ENCODE measurements at regions not wholly inside any gene's neighbourhood (a gene's known extent, or its start where the extent isn't known, plus 50 kb on each side); places are given as distances from the start of the nearest gene placed in this dataset.

DNA sequence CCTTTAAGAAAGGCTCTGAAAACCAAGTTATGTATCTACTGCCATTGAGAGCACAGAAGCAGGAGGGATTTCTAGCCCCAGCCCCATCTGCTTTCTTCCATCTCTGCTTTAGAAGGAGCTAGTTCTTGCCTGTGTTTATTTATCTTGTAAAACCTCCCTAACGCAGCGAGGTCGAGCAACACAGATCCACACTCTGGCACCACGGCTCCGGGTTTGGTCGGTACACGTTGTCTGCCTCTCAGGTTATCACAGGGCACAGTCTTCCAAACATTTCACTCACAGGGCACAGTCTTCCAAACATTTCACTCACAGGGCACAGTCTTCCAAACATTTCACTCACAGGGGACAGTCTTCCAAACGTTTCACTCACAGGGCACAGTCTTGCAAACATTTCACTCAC is 69.7 kb upstream of the TLR3 start:
- Mint-ChIP-seq H3K27me3 (peaks cover 2% of the 10 kb centered on the region), H3K4me1 (no peaks in the 10 kb centered on the region), H3K9me3 (peaks cover 0 to 8% (median 0%) of the 10 kb centered on the region in 3 donors), H3K4me3 (no peak overlapping the region), H3K27ac (no peak overlapping the region), H3K36me3 (peaks cover 2% of the 10 kb centered on the region)

DNA sequence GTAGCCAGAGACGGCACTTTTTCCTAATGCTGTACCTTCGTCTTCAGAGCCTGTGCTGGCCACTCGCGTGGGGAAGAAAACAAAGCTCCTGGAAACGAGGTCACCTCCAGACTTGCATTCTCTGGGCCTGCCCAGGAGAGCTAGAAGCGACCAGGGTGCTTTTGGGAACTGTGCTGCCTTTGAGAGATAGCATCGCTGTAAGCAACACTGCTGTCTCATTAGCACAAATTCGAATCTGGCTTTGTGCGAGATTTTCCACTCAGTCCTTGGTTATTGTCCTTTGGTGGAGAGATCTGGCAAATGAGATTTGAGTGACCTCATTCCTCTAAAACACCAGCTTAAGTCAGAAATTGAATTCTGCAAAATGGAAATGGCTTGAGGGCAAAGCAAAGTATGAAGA is 66.1 kb upstream of the TLR3 start:
- Mint-ChIP-seq H3K27me3 (no peaks in the 10 kb centered on the region), H3K27ac (no peak overlapping the region), H3K36me3 (no peaks in the 10 kb centered on the region), H3K9me3 (no peaks in the 10 kb centered on the region), H3K4me3 (no peak overlapping the region), H3K4me1 (no peaks in the 10 kb centered on the region)

DNA sequence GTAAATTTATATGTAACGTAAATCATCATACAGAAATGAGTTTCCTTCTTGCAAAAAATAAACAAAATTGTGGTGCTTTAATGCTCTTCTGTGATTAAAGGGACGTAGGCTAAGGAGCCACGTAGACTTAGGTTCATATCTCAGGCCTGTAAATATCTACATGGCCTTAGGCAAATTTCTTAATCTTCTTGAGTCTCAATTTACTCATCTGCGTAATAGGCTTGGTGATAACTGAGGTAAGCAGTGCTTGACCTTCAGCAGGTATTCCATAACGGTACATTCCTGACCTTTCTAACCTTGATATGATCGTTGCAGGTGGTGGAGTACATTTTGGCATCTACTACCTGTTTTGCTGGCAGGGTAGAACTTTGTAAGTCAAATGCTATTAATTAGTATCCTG is 65.2 kb upstream of the TLR3 start:
- H3K4me3 Mint-ChIP-seq = no peak overlapping the region
- H3K36me3 Mint-ChIP-seq = no peaks in the 10 kb centered on the region
- H3K27ac Mint-ChIP-seq = no peak overlapping the region
- no peaks in the 10 kb centered on the region for H3K27me3 Mint-ChIP-seq
- no peaks in the 10 kb centered on the region for H3K9me3 Mint-ChIP-seq
- H3K4me1 Mint-ChIP-seq = no peaks in the 10 kb centered on the region

DNA sequence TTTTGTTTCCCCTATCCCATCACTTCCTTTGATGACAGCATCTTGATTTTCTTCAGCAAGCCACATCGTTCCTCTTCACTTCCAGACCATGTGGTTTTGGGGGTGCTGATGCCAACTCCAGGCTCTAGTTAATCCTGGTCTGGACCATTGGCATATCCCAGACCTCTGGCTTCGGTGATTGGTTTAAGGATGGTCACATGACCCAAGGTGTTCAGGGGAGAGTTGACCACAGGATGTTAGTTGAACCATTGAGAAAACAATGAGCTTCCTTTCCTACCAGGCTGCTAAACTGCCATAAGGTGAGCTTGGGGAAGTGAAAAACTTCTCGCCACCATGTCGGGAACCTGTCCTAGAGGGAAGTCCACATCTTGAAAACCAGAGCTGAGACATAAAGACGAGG is 60.9 kb upstream of the TLR3 start:
- Mint-ChIP-seq H3K36me3 (no peaks in the 10 kb centered on the region), H3K27ac (no peak overlapping the region), H3K4me1 (no peaks in the 10 kb centered on the region), H3K27me3 (no peaks in the 10 kb centered on the region), H3K4me3 (no peak overlapping the region), H3K9me3 (peaks cover 0 to 2% (median 0%) of the 10 kb centered on the region in 3 donors)

DNA sequence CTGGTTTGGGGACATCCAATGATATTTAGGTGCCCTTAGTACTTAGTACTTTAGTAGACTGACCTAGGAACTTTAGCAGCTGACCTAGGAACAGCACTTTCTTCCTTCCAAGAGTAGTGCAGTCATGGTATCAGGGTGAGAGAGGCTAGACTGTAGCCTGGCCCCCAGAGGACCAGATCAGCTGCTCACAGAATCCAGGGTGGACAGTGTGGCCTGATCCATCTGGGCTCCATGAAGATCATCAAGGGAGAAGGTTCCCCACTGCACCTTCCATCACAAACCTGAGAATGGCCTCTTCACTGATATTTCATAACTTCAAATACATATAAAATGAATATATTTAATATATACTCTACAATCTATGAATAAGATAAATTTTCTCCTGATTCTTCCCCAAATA is 59.0 kb upstream of the TLR3 start:
- H3K36me3 Mint-ChIP-seq = no peaks in the 10 kb centered on the region
- peaks cover 5% of the 10 kb centered on the region for H3K27me3 Mint-ChIP-seq
- H3K4me3 Mint-ChIP-seq = no peak overlapping the region
- H3K4me1 Mint-ChIP-seq = no peaks in the 10 kb centered on the region
- H3K27ac Mint-ChIP-seq = no peak overlapping the region
- H3K9me3 Mint-ChIP-seq = peaks cover 0 to 2% (median 0%) of the 10 kb centered on the region in 3 donors

DNA sequence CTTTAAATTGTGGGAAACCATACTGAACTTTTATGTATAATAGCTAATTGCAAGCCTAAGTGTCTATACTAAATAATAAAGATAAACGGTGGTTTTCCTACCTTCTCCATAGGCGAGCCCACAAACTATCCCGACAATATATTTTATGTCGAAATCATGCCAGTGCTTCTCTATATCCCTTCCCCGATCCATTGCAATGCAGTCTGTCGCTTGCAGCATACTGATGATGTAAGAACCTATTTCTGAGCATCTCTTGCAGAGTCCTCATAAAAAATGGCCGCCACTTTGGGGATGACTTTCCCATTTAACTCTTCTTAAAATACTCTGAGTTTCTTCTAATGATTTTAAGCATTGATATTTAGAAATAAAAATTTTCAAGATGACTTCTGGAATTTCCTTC is 58.1 kb upstream of the TLR3 start:
- H3K27me3 Mint-ChIP-seq = peaks cover 9% of the 10 kb centered on the region
- H3K4me3 Mint-ChIP-seq = no peak overlapping the region
- H3K4me1 Mint-ChIP-seq = no peaks in the 10 kb centered on the region
- no peaks in the 10 kb centered on the region for H3K36me3 Mint-ChIP-seq
- H3K27ac Mint-ChIP-seq = no peak overlapping the region
- peaks cover 0 to 2% (median 0%) of the 10 kb centered on the region in 3 donors for H3K9me3 Mint-ChIP-seq

DNA sequence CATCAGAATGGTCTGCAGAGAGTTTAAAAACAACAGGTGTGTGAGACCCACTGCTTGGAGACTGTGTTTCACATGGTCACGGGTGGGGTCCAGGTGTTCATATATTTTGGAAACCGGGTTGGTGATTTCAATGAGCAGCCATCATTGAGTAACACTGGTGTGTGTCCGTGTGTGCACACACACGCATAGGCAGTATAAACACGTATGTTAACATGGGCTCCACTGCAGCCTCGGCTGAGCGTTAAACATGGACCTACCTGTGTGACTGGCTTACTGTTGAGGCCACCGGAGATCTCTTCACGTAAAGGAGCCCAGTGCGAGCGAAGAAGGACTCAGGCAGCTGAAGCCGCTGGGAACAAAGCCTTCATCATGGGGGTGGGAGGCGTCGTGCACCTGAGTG is 56.9 kb upstream of the TLR3 start:
- Mint-ChIP-seq H3K4me3 (no peak overlapping the region), H3K36me3 (no peaks in the 10 kb centered on the region), H3K27me3 (peaks cover 9% of the 10 kb centered on the region), H3K4me1 (no peaks in the 10 kb centered on the region), H3K9me3 (peaks cover 0 to 2% (median 0%) of the 10 kb centered on the region in 3 donors), H3K27ac (no peak overlapping the region)

DNA sequence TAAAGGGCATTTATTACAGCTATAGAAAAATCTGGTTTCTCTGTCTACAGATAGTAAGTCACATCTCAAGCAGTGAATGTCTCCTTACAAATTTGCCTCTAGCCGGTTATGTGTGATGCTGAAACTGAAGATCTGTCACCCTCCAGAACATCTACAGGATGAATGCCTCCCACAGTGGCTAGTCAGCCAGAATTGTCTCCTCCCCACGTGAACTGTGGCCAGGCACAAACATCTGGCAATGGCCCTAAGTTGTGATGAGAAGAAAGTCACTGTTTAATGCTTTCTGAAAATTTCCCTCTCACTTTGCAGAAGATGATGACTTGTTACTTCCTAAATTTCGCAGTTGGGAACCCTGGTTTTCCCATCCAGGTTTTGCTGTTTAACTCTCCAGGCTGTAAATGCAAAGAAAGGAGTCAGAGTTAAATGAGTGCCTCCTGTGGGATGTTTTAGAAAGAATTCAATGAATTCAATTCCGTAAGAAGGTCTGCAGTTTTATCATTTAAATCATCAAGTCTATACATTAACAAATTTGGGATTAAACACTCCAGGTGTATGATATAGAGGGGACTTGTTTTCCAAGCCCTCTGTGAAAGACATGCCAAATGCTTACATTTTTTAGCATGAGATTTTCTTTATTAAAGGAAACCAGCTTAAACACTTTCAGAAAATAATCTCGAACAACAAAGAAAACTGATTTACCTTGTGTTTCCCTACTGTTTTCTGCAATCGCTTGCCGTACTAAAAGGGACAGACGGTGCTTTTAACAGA is 55.4 kb upstream of the TLR3 start:
- H3K4me3 Mint-ChIP-seq = no peak overlapping the region
- peaks cover 0 to 2% (median under 1%) of the 10 kb centered on the region in 3 donors for H3K9me3 Mint-ChIP-seq
- no peak overlapping the region for H3K27ac Mint-ChIP-seq
- H3K4me1 Mint-ChIP-seq = no peaks in the 10 kb centered on the region
- H3K27me3 Mint-ChIP-seq = peaks cover 12% of the 10 kb centered on the region
- H3K36me3 Mint-ChIP-seq = no peaks in the 10 kb centered on the region

DNA sequence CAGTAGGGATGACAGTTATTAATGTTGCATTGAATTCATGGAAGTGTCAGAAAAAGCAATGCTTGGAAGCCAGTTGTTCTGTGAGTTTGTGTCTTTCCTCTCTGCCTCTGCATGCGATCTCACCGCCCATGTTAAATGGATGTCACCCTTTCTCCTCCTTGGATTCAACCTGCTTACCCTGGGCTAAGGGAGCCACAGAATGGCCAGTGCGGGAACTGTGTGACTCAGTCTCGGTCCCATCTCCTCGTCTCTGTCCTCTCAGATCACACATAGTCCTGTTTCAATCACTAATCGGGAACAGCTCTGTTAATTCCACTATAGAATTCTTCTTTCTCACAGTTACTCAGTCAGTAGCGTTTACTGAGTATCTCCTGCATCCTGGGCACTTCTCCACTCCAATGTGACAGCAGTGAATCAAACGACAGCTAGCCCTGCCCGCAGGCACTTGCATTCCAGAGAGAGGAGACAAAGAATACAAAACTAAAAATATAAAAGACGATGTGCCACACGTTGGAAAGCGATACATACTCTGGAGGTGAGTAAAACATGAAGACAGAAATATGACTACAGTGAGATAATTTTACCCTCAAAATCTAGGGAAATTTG is 53.6 kb upstream of the TLR3 start:
- H3K4me3 Mint-ChIP-seq = no peak overlapping the region
- H3K9me3 Mint-ChIP-seq = peaks cover 0 to 5% (median 0%) of the 10 kb centered on the region in 3 donors
- peaks cover 12% of the 10 kb centered on the region for H3K27me3 Mint-ChIP-seq
- no peaks in the 10 kb centered on the region for H3K4me1 Mint-ChIP-seq
- peaks cover 2% of the 10 kb centered on the region for H3K36me3 Mint-ChIP-seq
- H3K27ac Mint-ChIP-seq = no peak overlapping the region

DNA sequence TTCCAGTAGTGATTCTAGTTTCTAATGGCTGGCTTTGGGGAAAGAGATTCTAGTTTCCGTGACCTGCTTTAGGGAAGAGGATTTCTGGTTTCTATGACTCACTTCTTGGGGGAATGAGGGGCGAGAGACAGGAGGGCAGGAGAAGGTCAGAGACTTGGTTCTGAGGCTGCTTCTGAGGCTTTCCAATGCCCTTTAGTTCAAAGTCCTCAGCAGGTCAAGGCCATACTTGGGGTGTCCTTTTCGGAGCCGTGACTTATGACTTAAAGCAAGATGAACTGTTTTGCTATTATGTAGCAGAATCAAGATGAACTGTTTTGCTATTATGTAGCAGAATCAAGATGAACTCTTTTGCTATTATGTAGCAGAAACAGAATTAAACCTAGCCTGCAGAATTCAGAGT is 52.2 kb upstream of the TLR3 start:
- H3K27ac Mint-ChIP-seq = no peak overlapping the region
- H3K4me1 Mint-ChIP-seq = no peaks in the 10 kb centered on the region
- H3K27me3 Mint-ChIP-seq = peaks cover 14% of the 10 kb centered on the region
- H3K9me3 Mint-ChIP-seq = peaks cover 0 to 5% (median 0%) of the 10 kb centered on the region in 3 donors
- H3K36me3 Mint-ChIP-seq = peaks cover 2% of the 10 kb centered on the region
- no peak overlapping the region for H3K4me3 Mint-ChIP-seq

DNA sequence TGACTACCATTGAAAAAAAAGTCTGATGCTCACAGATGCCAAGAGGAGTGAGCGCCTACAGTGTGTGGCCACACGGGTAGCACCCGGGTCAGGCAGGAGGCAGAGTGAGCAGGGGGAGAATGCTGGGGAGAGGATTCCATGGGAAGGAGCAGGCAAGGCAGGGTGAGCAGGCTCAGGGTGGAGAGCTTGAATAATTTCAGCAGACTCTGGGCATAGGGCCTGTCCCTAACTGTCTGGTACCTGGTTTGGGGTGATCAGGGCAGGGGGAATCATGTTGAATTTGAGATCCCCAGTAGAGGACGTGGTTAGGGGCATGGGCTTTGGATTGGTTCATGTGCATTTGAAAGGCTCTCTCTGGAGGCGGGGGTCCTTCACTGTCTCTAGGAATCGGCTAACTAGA is 51.2 kb upstream of the TLR3 start:
- H3K27me3 Mint-ChIP-seq = peaks cover 14% of the 10 kb centered on the region
- no peak overlapping the region for H3K4me3 Mint-ChIP-seq
- peaks cover 0 to 5% (median 0%) of the 10 kb centered on the region in 3 donors for H3K9me3 Mint-ChIP-seq
- no peaks in the 10 kb centered on the region for H3K4me1 Mint-ChIP-seq
- H3K27ac Mint-ChIP-seq = no peak overlapping the region
- peaks cover 2% of the 10 kb centered on the region for H3K36me3 Mint-ChIP-seq

DNA sequence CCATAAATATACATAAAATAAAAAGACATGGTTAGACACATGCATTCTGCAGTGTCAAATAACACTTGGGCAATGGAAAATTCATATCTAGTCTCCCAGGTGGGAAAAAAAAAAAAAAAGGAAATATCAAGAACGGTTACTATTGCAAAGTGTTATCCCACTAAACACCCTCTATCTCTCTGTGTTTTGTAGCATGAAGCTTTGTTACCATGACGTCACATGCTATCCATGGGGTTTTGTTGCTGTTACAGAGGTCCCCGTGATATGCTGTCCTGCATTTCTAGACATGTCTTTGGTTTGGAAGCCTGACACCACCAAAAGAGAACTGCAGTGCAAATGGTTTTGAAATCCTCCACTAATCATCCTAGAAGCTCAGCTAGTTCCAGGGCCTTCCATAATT is 50.7 kb upstream of the TLR3 start:
- Mint-ChIP-seq H3K9me3 (peaks cover 0 to 5% (median 0%) of the 10 kb centered on the region in 3 donors), H3K36me3 (peaks cover 2% of the 10 kb centered on the region), H3K27ac (no peak overlapping the region), H3K4me3 (no peak overlapping the region), H3K4me1 (no peaks in the 10 kb centered on the region), H3K27me3 (peaks cover 14% of the 10 kb centered on the region)

DNA sequence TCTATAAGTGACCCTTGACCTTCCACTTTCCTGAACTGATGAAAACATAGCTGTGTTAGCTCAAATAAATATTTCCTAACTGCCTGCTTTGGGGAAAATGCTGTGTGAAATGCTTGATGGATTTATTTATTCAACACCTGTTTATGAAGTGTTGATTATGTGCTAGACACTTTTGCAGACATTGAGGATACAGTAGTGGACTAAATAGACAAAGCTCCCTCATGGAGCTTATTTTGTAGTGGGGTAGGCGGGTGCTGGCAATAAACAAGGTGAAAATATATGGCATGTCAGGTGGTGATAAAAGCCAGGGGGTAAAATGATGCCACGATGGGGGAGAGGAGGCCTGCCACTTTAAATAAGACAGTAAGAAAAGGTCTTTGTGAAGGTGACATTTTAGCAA is 50.2 kb upstream of the TLR3 start:
- H3K27ac Mint-ChIP-seq = peak overlapping the region in 1 of 3 donors; percentile 77
- H3K36me3 Mint-ChIP-seq = peaks cover 2% of the 10 kb centered on the region
- peaks cover 10% of the 10 kb centered on the region for H3K27me3 Mint-ChIP-seq
- no peaks in the 10 kb centered on the region for H3K4me1 Mint-ChIP-seq
- no peak overlapping the region for H3K4me3 Mint-ChIP-seq
- H3K9me3 Mint-ChIP-seq = peaks cover 0 to 5% (median 0%) of the 10 kb centered on the region in 3 donors

All from IgD-negative memory B cell (primary cell).